HT1080 (cell line): ENCODE measurements at regions not wholly inside any gene's neighbourhood (a gene's known extent, or its start where the extent isn't known, plus 50 kb on each side); places are given as distances from the start of the nearest gene placed in this dataset.
"Not testable (repeated sequence)": the region's sequence is repeated elsewhere in the genome, so short reads cannot be mapped to it uniquely, and the experiment has no call there.

ENCODE experiments used
- DNase-seq: peaks from one replicate; pipeline ENCODE4 v3.0.0-alpha.2; 2015; ENCODE audit warnings: low read depth

- DNase-seq = no peak
Observed at GRCh38 chr5:82562696-82563240, 284.6 kb upstream of the RPS23 start.

GRCh38 chr5:82561797-82562196 is 283.6 kb upstream of the RPS23 start:
- no peak for DNase-seq

GRCh38 chr5:82560969-82561368 is 282.8 kb upstream of the RPS23 start:
- DNase-seq = no peak

- DNase-seq = no peak
Observed at GRCh38 chr5:82560561-82560960, 282.4 kb upstream of the RPS23 start.

GRCh38 chr5:82551840-82552385 is 273.8 kb upstream of the RPS23 start:
- no peak for DNase-seq

GRCh38 chr5:82551192-82551591 is 273.0 kb upstream of the RPS23 start:
- no peak for DNase-seq

GRCh38 chr5:82549263-82549662 is 271.1 kb upstream of the RPS23 start:
- DNase-seq = no peak

- DNase-seq = no peak
Observed at GRCh38 chr5:82544004-82544403, 265.9 kb upstream of the RPS23 start.

GRCh38 chr5:82540301-82540700 is 262.1 kb upstream of the RPS23 start:
- DNase-seq = peak; percentile 33

GRCh38 chr5:82538339-82539034 is 260.3 kb upstream of the RPS23 start:
- DNase-seq = no peak

- no peak for DNase-seq
Observed at GRCh38 chr5:82537687-82538306, 259.6 kb upstream of the RPS23 start.

- no peak for DNase-seq
Observed at GRCh38 chr5:82534986-82535385, 256.8 kb upstream of the RPS23 start.

GRCh38 chr5:82532075-82532474 is 253.9 kb upstream of the RPS23 start:
- not testable (repeated sequence) for DNase-seq

- no peak for DNase-seq
Observed at GRCh38 chr5:82526540-82526939, 248.4 kb upstream of the RPS23 start.

- DNase-seq = no peak
Observed at GRCh38 chr5:82525626-82526025, 247.5 kb upstream of the RPS23 start.

GRCh38 chr5:82523633-82524032 is 245.5 kb upstream of the RPS23 start:
- DNase-seq = no peak

GRCh38 chr5:82522897-82523296 is 244.7 kb upstream of the RPS23 start:
- no peak for DNase-seq

GRCh38 chr5:82521431-82522051 is 243.4 kb upstream of the RPS23 start:
- DNase-seq = no peak

GRCh38 chr5:82519558-82519957 is 241.4 kb upstream of the RPS23 start:
- peak; percentile 25 for DNase-seq

- no peak for DNase-seq
Observed at GRCh38 chr5:82517544-82518075, 239.5 kb upstream of the RPS23 start.

GRCh38 chr5:82513738-82514137 is 235.6 kb upstream of the RPS23 start:
- no peak for DNase-seq

- no peak for DNase-seq
Observed at GRCh38 chr5:82512025-82512424, 233.9 kb upstream of the RPS23 start.
